Neural crest cell (in vitro differentiated cells): ENCODE measurements at regions not wholly inside any gene's neighbourhood (a gene's known extent, or its start where the extent isn't known, plus 50 kb on each side); places are given as distances from the start of the nearest gene placed in this dataset.

ENCODE experiments used
- DNase-seq: peaks from one replicate; pipeline ENCODE4 v3.0.0; 2021; ENCODE audit warnings: low read depth, mixed read lengths, low spot score
- H3K27ac Mint-ChIP-seq: one replicate; pipeline ENCODE4 v1.8.0; 2021; ENCODE audit warnings: mild to moderate bottlenecking, mixed read lengths; ENCODE audit not compliant: unreplicated experiment
- H3K27me3 Mint-ChIP-seq: 2 replicates; pipeline ENCODE4 v1.8.0; 2021; ENCODE audit warnings: low read depth, mild to moderate bottlenecking, mixed read lengths
- H3K36me3 Mint-ChIP-seq: 2 replicates; pipeline ENCODE4 v1.8.0; 2021; ENCODE audit warnings: low read depth, mild to moderate bottlenecking, mixed read lengths
- H3K4me1 Mint-ChIP-seq: 2 replicates; pipeline ENCODE4 v1.8.0; 2021; ENCODE audit warnings: mixed read lengths
- H3K4me3 Mint-ChIP-seq: one replicate; pipeline ENCODE4 v1.8.0; 2021; ENCODE audit warnings: mild to moderate bottlenecking, mixed read lengths
- H3K9me3 Mint-ChIP-seq: 2 replicates; pipeline ENCODE4 v1.8.0; 2021; ENCODE audit warnings: mixed read lengths
- TF ChIP-seq, protein P1 (sequence below): fragments of 200-600 bp; sonication (generic); conservative IDR thresholded peaks from 2 replicates; pipeline ENCODE4 v1.5.0; 2021; ENCODE audit warnings: antibody characterized with exemption, mild to moderate bottlenecking

DNA sequence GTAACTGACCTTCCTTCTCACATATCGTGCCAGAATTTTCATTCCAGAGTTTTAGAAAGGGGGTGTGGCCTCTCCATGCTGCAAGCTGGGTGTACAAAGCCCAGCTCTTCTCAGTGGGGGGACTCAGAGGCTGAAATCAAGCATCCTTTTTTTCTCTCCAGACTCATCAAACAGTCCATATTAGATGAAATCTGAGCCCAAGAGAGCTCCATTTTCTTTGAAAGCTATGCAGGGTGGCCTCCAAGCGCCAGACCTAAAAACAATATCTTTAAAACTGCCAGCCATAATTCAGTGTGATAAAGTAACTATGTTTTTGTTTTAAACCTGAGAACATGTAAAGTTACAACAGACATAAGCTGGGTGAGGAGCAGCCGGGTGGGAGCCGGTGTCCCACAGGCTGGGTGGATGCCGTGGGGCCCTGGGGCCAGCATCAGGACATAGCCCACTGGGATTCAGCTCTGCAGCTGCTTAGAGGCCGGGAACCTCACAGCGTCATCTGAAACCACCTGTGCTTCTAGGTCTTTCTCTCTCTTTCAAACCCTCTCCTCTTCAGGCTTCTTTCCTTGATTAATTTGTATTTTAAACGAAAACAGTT is 249.2 kb downstream of the ZNF536 start:
- no peak overlapping the region for H3K4me3 Mint-ChIP-seq
- peaks cover 9% of the 10 kb centered on the region for H3K9me3 Mint-ChIP-seq
- TF ChIP-seq, protein P1, sequence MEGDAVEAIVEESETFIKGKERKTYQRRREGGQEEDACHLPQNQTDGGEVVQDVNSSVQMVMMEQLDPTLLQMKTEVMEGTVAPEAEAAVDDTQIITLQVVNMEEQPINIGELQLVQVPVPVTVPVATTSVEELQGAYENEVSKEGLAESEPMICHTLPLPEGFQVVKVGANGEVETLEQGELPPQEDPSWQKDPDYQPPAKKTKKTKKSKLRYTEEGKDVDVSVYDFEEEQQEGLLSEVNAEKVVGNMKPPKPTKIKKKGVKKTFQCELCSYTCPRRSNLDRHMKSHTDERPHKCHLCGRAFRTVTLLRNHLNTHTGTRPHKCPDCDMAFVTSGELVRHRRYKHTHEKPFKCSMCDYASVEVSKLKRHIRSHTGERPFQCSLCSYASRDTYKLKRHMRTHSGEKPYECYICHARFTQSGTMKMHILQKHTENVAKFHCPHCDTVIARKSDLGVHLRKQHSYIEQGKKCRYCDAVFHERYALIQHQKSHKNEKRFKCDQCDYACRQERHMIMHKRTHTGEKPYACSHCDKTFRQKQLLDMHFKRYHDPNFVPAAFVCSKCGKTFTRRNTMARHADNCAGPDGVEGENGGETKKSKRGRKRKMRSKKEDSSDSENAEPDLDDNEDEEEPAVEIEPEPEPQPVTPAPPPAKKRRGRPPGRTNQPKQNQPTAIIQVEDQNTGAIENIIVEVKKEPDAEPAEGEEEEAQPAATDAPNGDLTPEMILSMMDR: no peak
- H3K27ac Mint-ChIP-seq: no peak overlapping the region
- no peak for DNase-seq
- peaks cover 8% of the 10 kb centered on the region for H3K36me3 Mint-ChIP-seq
- peaks cover 11% of the 10 kb centered on the region for H3K4me1 Mint-ChIP-seq
- peaks cover 3% of the 10 kb centered on the region for H3K27me3 Mint-ChIP-seq

DNA sequence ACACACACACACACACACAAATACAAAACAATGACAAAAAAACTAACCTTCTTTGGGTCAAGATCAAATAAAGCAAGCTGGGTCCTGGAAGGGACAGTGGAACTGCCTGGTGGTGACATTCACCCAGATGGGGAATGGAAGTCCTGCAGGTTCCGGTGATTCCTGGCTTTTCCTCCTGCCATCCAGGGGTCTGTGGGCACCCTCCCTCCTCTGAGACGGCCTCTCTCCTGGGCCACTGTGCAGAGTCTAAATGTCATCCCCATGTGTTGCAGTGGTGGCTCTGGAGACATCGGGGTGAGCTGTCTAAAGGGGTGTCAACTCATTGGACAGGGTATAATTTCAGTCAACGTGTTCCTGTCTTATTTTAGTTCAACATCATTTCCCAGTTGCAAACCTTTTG is 248.2 kb downstream of the ZNF536 start:
- peaks cover 11% of the 10 kb centered on the region for H3K4me1 Mint-ChIP-seq
- peaks cover 3% of the 10 kb centered on the region for H3K27me3 Mint-ChIP-seq
- peaks cover 8% of the 10 kb centered on the region for H3K36me3 Mint-ChIP-seq
- H3K4me3 Mint-ChIP-seq: no peak overlapping the region
- H3K27ac Mint-ChIP-seq: no peak overlapping the region
- no peak for DNase-seq
- H3K9me3 Mint-ChIP-seq: peaks cover 9% of the 10 kb centered on the region
- TF ChIP-seq, protein P1: no peak

DNA sequence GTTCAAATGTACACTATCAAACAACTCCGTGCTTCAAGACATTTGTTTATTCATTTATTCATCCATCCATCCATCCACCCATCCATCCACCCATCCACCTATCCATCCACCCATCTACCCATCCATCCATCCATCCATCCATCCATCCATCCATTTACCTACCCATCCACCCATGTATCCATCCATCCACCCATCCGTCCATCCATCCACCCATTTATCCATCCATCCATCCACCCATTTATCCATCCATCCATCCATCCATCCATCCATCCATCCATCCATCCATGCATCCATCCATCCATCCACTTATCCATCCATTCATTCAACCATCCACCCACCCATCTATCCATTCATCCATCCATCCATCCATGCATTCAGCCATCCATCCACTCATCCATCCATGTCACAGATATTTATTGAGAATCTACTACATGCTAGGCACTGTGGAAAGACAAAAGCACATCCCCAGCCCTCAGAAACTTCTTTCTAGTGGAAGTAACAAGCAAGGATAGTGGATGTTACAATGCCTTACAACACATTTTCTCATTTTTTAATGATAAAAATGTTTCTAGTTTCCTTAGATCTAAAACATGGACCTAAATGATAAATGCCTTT is 237.6 kb downstream of the ZNF536 start:
- no peak for DNase-seq
- TF ChIP-seq, protein P1: no peak
- H3K9me3 Mint-ChIP-seq: peaks cover 4% of the 10 kb centered on the region
- H3K27me3 Mint-ChIP-seq: peaks cover 22% of the 10 kb centered on the region
- no peaks in the 10 kb centered on the region for H3K36me3 Mint-ChIP-seq
- no peaks in the 10 kb centered on the region for H3K4me1 Mint-ChIP-seq
- no peak overlapping the region for H3K4me3 Mint-ChIP-seq
- no peak overlapping the region for H3K27ac Mint-ChIP-seq

DNA sequence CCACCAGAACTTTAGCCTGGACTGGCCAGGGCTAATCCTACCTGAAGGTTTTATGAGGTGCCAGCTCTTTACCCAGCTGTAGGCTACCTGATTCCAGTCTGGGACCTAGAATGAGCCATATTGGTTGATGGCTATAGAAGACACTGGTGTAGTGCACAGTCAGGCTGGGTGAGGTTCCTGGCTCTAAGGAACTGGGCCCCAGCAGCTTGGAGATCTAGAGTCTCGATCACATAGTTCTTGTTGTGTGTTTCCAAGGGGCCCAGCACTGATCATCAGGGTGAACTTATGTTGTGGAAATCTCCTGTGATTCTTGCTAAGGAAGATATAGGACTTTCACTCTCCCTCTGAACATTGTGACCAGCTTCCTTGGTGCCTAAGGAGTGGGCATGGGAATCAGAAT is 236.3 kb downstream of the ZNF536 start:
- Mint-ChIP-seq H3K27me3 (peaks cover 22% of the 10 kb centered on the region), H3K4me1 (no peaks in the 10 kb centered on the region), H3K27ac (no peak overlapping the region), H3K36me3 (no peaks in the 10 kb centered on the region), H3K4me3 (no peak overlapping the region), H3K9me3 (peaks cover 4% of the 10 kb centered on the region)
- TF ChIP-seq, protein P1: no peak
- DNase-seq: no peak
